ENCODE measurements at regions not wholly inside any gene's neighbourhood (a gene's known extent, or its start where the extent isn't known, plus 50 kb on each side); places are given as distances from the start of the nearest gene placed in this dataset.

- Mint-ChIP-seq H3K27ac (no peak overlapping the region), H3K27me3 (peaks cover 22% of the 10 kb centered on the region), H3K4me3 (no peak overlapping the region), H3K9me3 (no peaks in the 10 kb centered on the region), H3K36me3 (ENCODE audit: low read depth) (no peaks in the 10 kb centered on the region), H3K4me1 (peaks cover 3% of the 10 kb centered on the region)
- ChIA-PET POLR2A (no interaction called here), CTCF (no interaction called here)
- no peak for DNase-seq
Observed at GRCh38 chr7:54664235-54665228, 94.5 kb downstream of the SEC61G start.

GRCh38 chr7:54663603-54664234 is 95.3 kb downstream of the SEC61G start:
- ChIA-PET POLR2A (no interaction called here), CTCF (no interaction called here)
- DNase-seq = no peak
- Mint-ChIP-seq H3K27ac (no peak overlapping the region), H3K36me3 (ENCODE audit: low read depth) (no peaks in the 10 kb centered on the region), H3K27me3 (peaks cover 22% of the 10 kb centered on the region), H3K4me3 (no peak overlapping the region), H3K9me3 (no peaks in the 10 kb centered on the region), H3K4me1 (peaks cover 3% of the 10 kb centered on the region)

- H3K27me3 Mint-ChIP-seq = peaks cover 22% of the 10 kb centered on the region
- H3K27ac Mint-ChIP-seq = no peak overlapping the region
- no peaks in the 10 kb centered on the region for H3K9me3 Mint-ChIP-seq
- H3K4me1 Mint-ChIP-seq = peaks cover 3% of the 10 kb centered on the region
- no peaks in the 10 kb centered on the region for H3K36me3 Mint-ChIP-seq (ENCODE audit: low read depth)
- H3K4me3 Mint-ChIP-seq = no peak overlapping the region
- CTCF ChIA-PET = no interaction called here
- POLR2A ChIA-PET = no interaction called here
- no peak for DNase-seq
Observed at GRCh38 chr7:54663186-54663585, 95.8 kb downstream of the SEC61G start.

GRCh38 chr7:54662701-54663100 is 96.3 kb downstream of the SEC61G start:
- DNase-seq = no peak
- ChIA-PET CTCF (no interaction called here), POLR2A (no interaction called here)
- peaks cover 22% of the 10 kb centered on the region for H3K27me3 Mint-ChIP-seq
- no peak overlapping the region for H3K27ac Mint-ChIP-seq
- peaks cover under 1% of the 10 kb centered on the region for H3K9me3 Mint-ChIP-seq
- H3K4me1 Mint-ChIP-seq = peaks cover 3% of the 10 kb centered on the region
- no peaks in the 10 kb centered on the region for H3K36me3 Mint-ChIP-seq (ENCODE audit: low read depth)
- H3K4me3 Mint-ChIP-seq = no peak overlapping the region

- Mint-ChIP-seq H3K36me3 (ENCODE audit: low read depth) (no peaks in the 10 kb centered on the region), H3K27me3 (no peaks in the 10 kb centered on the region), H3K4me1 (no peaks in the 10 kb centered on the region), H3K27ac (no peak overlapping the region), H3K4me3 (no peak overlapping the region), H3K9me3 (peaks cover 3% of the 10 kb centered on the region)
- POLR2A ChIA-PET = no interaction called here
- CTCF ChIA-PET = no interaction called here
- no peak for DNase-seq
Observed at GRCh38 chr7:54653905-54654304, 105.1 kb downstream of the SEC61G start.

GRCh38 chr7:54643064-54643463 is 100.9 kb downstream of the VSTM2A start:
- Mint-ChIP-seq H3K4me3 (no peak overlapping the region), H3K4me1 (no peaks in the 10 kb centered on the region), H3K27me3 (no peaks in the 10 kb centered on the region), H3K36me3 (ENCODE audit: low read depth) (no peaks in the 10 kb centered on the region), H3K9me3 (peaks cover 2% of the 10 kb centered on the region), H3K27ac (no peak overlapping the region)
- POLR2A ChIA-PET = no interaction called here
- DNase-seq = no peak
- CTCF ChIA-PET = no interaction called here

GRCh38 chr7:54637712-54638396 is 95.7 kb downstream of the VSTM2A start:
- H3K36me3 Mint-ChIP-seq (ENCODE audit: low read depth) = no peaks in the 10 kb centered on the region

GRCh38 chr7:54632696-54633095 is 90.5 kb downstream of the VSTM2A start:
- DNase-seq = no peak
- H3K27ac Mint-ChIP-seq = no peak overlapping the region
- no peak overlapping the region for H3K4me3 Mint-ChIP-seq
- no peaks in the 10 kb centered on the region for H3K36me3 Mint-ChIP-seq (ENCODE audit: low read depth)
- POLR2A ChIA-PET = no interaction called here
- H3K9me3 Mint-ChIP-seq = peaks cover 8% of the 10 kb centered on the region
- CTCF ChIA-PET = no interaction called here
- no peaks in the 10 kb centered on the region for H3K27me3 Mint-ChIP-seq
- no peaks in the 10 kb centered on the region for H3K4me1 Mint-ChIP-seq

More at GRCh38 chr7:54637712-54638396, 95.7 kb downstream of the VSTM2A start:
- H3K27ac Mint-ChIP-seq = no peak overlapping the region
- no peaks in the 10 kb centered on the region for H3K27me3 Mint-ChIP-seq
- ChIA-PET POLR2A (no interaction called here), CTCF (no interaction called here)
- no peak for DNase-seq
- no peaks in the 10 kb centered on the region for H3K9me3 Mint-ChIP-seq
- no peak overlapping the region for H3K4me3 Mint-ChIP-seq
- H3K4me1 Mint-ChIP-seq = no peaks in the 10 kb centered on the region

- H3K36me3 Mint-ChIP-seq (ENCODE audit: low read depth) = no peaks in the 10 kb centered on the region
Observed at GRCh38 chr7:54629771-54630170, 87.6 kb downstream of the VSTM2A start.

GRCh38 chr7:54622696-54623309 is 80.6 kb downstream of the VSTM2A start:
- ChIA-PET CTCF (no interaction called here), POLR2A (no interaction called here)
- no peak for DNase-seq
- no peaks in the 10 kb centered on the region for H3K4me1 Mint-ChIP-seq
- H3K27me3 Mint-ChIP-seq = no peaks in the 10 kb centered on the region
- no peaks in the 10 kb centered on the region for H3K36me3 Mint-ChIP-seq (ENCODE audit: low read depth)
- no peak overlapping the region for H3K4me3 Mint-ChIP-seq
- peaks cover 3% of the 10 kb centered on the region for H3K9me3 Mint-ChIP-seq
- H3K27ac Mint-ChIP-seq = no peak overlapping the region

More at GRCh38 chr7:54629771-54630170, 87.6 kb downstream of the VSTM2A start:
- H3K27me3 Mint-ChIP-seq = no peaks in the 10 kb centered on the region
- H3K27ac Mint-ChIP-seq = no peak overlapping the region
- H3K9me3 Mint-ChIP-seq = peaks cover 8% of the 10 kb centered on the region
- POLR2A ChIA-PET = no interaction called here
- CTCF ChIA-PET = no interaction called here
- no peak overlapping the region for H3K4me3 Mint-ChIP-seq
- H3K4me1 Mint-ChIP-seq = no peaks in the 10 kb centered on the region
- no peak for DNase-seq

Measured in activated CD4-positive, alpha-beta T cell treated with anti-CD3 and anti-CD28 coated beads, Interleukin-2, amount 10 ng/mL, durations not matched to agents 7 days and 5 days (primary cell).